Activated T-helper 17 cell treated with anti-CD3 and anti-CD28 coated beads, Interleukin-2, amount 50 U/mL, for 72 hours (primary cell): ENCODE measurements at regions not wholly inside any gene's neighbourhood (a gene's known extent, or its start where the extent isn't known, plus 50 kb on each side); places are given as distances from the start of the nearest gene placed in this dataset.

Source experiments
- ATAC-seq: fragments of 150-1000 bp; cut with Tn5 transposase; replicated peaks from 2 replicates; pipeline ENCODE4 v1.10.0; 2021; ENCODE audit warnings: mild to moderate bottlenecking, moderate library complexity
- H3K27ac Mint-ChIP-seq: one replicate; pipeline ENCODE4 v1.8.0; 2022; ENCODE audit warnings: mixed read lengths
- H3K27me3 Mint-ChIP-seq: one replicate; pipeline ENCODE4 v1.8.0; 2022; ENCODE audit warnings: mixed read lengths
- H3K36me3 Mint-ChIP-seq: one replicate; pipeline ENCODE4 v1.8.0; 2022; ENCODE audit warnings: low read depth, mild to moderate bottlenecking, mixed read lengths
- H3K4me1 Mint-ChIP-seq: one replicate; pipeline ENCODE4 v1.8.0; 2022; ENCODE audit warnings: mixed read lengths
- H3K4me3 Mint-ChIP-seq: one replicate; pipeline ENCODE4 v1.8.0; 2022; ENCODE audit warnings: mild to moderate bottlenecking, mixed read lengths
- H3K9me3 Mint-ChIP-seq: one replicate; pipeline ENCODE4 v1.8.0; 2022; ENCODE audit warnings: mixed read lengths

GRCh38 chr9:8088477-8088876 lies 288.9 kb upstream of the DMAC1 start:
- Mint-ChIP-seq H3K4me3 (no peak overlapping the region), H3K27ac (no peak overlapping the region), H3K36me3 (no peaks in the 10 kb centered on the region), H3K9me3 (peaks cover 4% of the 10 kb centered on the region), H3K4me1 (no peaks in the 10 kb centered on the region), H3K27me3 (peaks cover 6% of the 10 kb centered on the region)
- no peak for ATAC-seq

GRCh38 chr9:8085986-8086385 lies 286.4 kb upstream of the DMAC1 start:
- H3K4me3 Mint-ChIP-seq, result no peak overlapping the region
- H3K4me1 Mint-ChIP-seq, result no peaks in the 10 kb centered on the region
- H3K36me3 Mint-ChIP-seq, result no peaks in the 10 kb centered on the region
- peaks cover 6% of the 10 kb centered on the region for H3K27me3 Mint-ChIP-seq
- no peak for ATAC-seq
- H3K27ac Mint-ChIP-seq, result no peak overlapping the region
- peaks cover 8% of the 10 kb centered on the region for H3K9me3 Mint-ChIP-seq

DNA sequence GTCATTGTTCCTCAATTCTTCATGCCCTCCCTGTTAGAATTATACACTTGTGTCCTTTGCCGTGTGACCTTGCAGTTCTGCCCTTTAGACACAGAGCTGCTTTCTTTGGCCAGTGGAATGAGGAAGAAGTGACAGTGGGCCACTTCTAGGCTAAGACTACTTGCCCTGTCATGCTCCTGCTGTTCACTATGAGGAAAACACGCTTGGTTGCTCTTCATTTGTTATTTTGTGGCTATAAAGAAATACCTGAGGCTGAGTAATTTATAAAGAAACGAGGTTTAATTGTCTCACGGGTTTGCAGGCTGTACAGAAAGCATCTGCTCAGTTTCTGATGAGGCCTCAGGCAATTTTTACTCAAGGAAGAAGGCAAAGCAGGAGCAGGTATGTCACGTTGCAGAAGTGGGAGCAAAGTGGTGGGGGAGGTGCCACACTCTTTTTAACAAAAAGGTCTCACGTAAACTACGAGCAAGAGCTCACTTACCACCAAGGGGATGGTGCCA lies 279.1 kb upstream of the DMAC1 start:
- Mint-ChIP-seq H3K27me3 (peaks cover under 1% of the 10 kb centered on the region), H3K4me1 (no peaks in the 10 kb centered on the region), H3K9me3 (peaks cover 4% of the 10 kb centered on the region), H3K4me3 (no peak overlapping the region), H3K36me3 (no peaks in the 10 kb centered on the region), H3K27ac (no peak overlapping the region)
- ATAC-seq, result no peak

DNA sequence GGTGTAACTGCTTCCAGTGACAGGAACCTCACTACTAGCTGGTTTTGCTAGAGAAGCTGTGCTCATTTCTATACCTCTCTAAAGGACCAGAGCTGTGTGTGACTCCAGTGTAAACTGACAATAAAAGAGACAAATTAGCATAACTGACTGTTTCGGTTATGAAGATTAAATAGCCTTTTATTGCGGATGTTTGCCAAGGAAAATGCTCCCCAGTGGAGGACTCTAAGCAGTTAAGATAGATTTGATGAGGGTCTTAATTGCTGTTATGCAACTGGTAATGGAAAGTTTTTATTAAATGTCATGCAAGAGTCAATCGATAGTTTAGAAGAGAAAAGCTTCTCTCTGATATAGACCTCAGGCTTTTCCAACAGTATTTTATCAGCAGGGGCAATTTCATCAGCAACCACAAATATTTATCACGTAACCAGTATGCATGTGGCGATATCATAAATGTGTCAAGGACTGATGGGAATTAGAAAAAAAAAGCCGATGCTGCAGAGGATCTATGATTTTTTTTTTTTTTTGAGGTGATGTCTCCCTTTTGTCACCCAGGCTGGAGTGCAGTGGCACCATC lies 275.2 kb upstream of the DMAC1 start:
- H3K9me3 Mint-ChIP-seq, result no peaks in the 10 kb centered on the region
- no peaks in the 10 kb centered on the region for H3K4me1 Mint-ChIP-seq
- no peaks in the 10 kb centered on the region for H3K27me3 Mint-ChIP-seq
- H3K36me3 Mint-ChIP-seq, result no peaks in the 10 kb centered on the region
- H3K27ac Mint-ChIP-seq, result no peak overlapping the region
- H3K4me3 Mint-ChIP-seq, result no peak overlapping the region
- ATAC-seq, result no peak

- Mint-ChIP-seq H3K4me3 (no peak overlapping the region), H3K27ac (no peak overlapping the region), H3K4me1 (no peaks in the 10 kb centered on the region), H3K27me3 (no peaks in the 10 kb centered on the region), H3K9me3 (no peaks in the 10 kb centered on the region), H3K36me3 (no peaks in the 10 kb centered on the region)
- ATAC-seq, result no peak
Observed at GRCh38 chr9:8071445-8071798, 271.8 kb upstream of the DMAC1 start.

GRCh38 chr9:8070779-8071444 lies 271.3 kb upstream of the DMAC1 start:
- Mint-ChIP-seq H3K36me3 (no peaks in the 10 kb centered on the region), H3K27me3 (no peaks in the 10 kb centered on the region), H3K27ac (no peak overlapping the region), H3K4me1 (no peaks in the 10 kb centered on the region), H3K4me3 (no peak overlapping the region), H3K9me3 (no peaks in the 10 kb centered on the region)
- no peak for ATAC-seq

DNA sequence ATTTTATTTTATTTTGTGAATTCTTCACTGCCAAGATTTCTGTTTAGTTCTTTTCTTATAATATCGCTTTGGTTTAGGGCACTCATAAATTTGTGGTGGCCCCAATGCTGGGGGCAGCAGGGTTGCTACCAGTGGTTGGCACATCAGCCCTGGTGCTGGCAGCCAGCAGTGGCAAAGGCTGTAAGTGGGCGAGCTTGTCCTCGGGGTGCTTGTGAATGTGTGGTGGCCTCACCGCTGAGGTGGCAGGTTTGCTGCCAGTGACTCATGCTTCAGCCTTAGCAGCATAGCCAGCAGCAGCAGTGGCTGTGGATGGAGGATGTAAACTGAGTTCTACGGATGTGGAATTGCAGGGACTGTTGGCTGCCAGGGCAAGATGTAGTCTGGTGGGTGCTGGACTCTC lies 262.9 kb upstream of the DMAC1 start:
- no peaks in the 10 kb centered on the region for H3K27me3 Mint-ChIP-seq
- H3K36me3 Mint-ChIP-seq, result no peaks in the 10 kb centered on the region
- H3K27ac Mint-ChIP-seq, result no peak overlapping the region
- ATAC-seq, result no peak
- H3K4me3 Mint-ChIP-seq, result no peak overlapping the region
- H3K4me1 Mint-ChIP-seq, result peaks cover 3% of the 10 kb centered on the region
- peaks cover 6% of the 10 kb centered on the region for H3K9me3 Mint-ChIP-seq

DNA sequence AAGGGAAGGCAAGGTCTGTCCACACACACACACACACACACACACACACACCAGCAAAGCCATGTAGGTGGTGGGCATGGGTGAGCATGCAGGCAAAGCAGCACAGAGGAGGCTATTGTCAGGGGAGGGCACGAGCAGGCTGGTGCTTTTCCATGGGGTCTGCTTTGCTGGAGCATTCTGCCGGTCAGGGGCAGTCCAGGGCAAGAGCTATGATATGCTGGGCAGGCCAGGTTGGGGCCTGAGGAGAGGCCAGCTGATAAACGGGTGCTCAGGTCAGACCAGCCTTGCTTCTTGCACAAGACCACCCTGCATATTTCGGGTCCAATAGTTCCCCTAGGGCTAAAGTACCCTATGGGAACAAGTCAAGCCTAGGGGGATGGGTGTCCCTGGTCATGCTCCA lies 253.9 kb upstream of the DMAC1 start:
- Mint-ChIP-seq H3K27ac (no peak overlapping the region), H3K4me3 (no peak overlapping the region), H3K36me3 (no peaks in the 10 kb centered on the region), H3K9me3 (peaks cover 17% of the 10 kb centered on the region), H3K4me1 (no peaks in the 10 kb centered on the region), H3K27me3 (no peaks in the 10 kb centered on the region)
- no peak for ATAC-seq

DNA sequence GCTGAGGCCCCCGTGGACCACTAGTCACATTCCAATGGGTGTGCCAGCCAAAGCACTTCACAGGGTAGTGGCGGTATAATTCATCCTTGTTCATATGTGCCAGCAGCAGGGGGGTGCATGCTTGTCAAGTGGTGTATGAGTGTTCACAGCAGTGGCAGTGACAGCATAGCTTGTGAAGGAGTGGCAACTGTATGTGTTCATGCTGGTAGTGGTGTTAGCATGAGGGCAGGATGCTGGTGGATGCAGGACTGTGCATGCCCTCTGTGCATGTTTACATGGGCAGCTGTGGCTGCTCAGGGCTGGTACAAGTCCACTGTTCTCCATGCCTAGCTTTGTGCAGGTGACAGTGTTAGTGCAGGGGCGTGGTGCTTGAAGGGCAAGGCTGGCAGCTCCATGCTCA lies 253.4 kb upstream of the DMAC1 start:
- Mint-ChIP-seq H3K4me1 (no peaks in the 10 kb centered on the region), H3K36me3 (no peaks in the 10 kb centered on the region), H3K27me3 (no peaks in the 10 kb centered on the region), H3K4me3 (no peak overlapping the region), H3K27ac (no peak overlapping the region), H3K9me3 (peaks cover 17% of the 10 kb centered on the region)
- ATAC-seq, result no peak

- H3K27ac Mint-ChIP-seq, result no peak overlapping the region
- H3K4me3 Mint-ChIP-seq, result no peak overlapping the region
- H3K27me3 Mint-ChIP-seq, result no peaks in the 10 kb centered on the region
- H3K36me3 Mint-ChIP-seq, result no peaks in the 10 kb centered on the region
- no peaks in the 10 kb centered on the region for H3K4me1 Mint-ChIP-seq
- ATAC-seq, result no peak
- H3K9me3 Mint-ChIP-seq, result peaks cover 4% of the 10 kb centered on the region
Observed at GRCh38 chr9:8037745-8038144, 238.2 kb upstream of the DMAC1 start.

- no peaks in the 10 kb centered on the region for H3K36me3 Mint-ChIP-seq
- H3K27me3 Mint-ChIP-seq, result no peaks in the 10 kb centered on the region
- H3K27ac Mint-ChIP-seq, result no peak overlapping the region
- no peaks in the 10 kb centered on the region for H3K4me1 Mint-ChIP-seq
- no peak overlapping the region for H3K4me3 Mint-ChIP-seq
- peaks cover 4% of the 10 kb centered on the region for H3K9me3 Mint-ChIP-seq
- ATAC-seq, result no peak
Observed at GRCh38 chr9:8036914-8037524, 237.4 kb upstream of the DMAC1 start.

- Mint-ChIP-seq H3K27ac (no peak overlapping the region), H3K4me1 (no peaks in the 10 kb centered on the region), H3K27me3 (no peaks in the 10 kb centered on the region), H3K36me3 (no peaks in the 10 kb centered on the region), H3K9me3 (peaks cover 4% of the 10 kb centered on the region), H3K4me3 (no peak overlapping the region)
- no peak for ATAC-seq
Observed at GRCh38 chr9:8033794-8034193, 234.2 kb upstream of the DMAC1 start.

DNA sequence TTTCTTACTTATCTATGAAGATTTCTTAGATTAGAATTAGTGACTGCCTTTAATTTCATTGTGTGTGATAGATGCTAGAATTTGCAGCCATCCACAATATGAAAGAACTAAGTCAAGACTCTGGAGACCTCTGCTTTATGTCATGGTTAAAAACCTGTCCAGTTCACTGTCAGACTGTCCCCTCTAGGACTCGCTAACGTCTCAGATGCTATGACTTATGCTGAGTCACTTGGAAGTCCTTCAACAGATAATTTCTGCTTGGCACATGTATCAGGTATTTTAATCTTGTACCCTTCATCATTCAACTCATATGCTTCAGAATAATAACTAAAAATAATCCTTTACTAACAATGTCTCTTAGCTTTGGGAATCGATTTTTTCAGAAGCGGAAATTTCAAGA lies 230.5 kb upstream of the DMAC1 start:
- Mint-ChIP-seq H3K27ac (no peak overlapping the region), H3K4me1 (no peaks in the 10 kb centered on the region), H3K27me3 (no peaks in the 10 kb centered on the region), H3K4me3 (no peak overlapping the region), H3K9me3 (no peaks in the 10 kb centered on the region), H3K36me3 (no peaks in the 10 kb centered on the region)
- ATAC-seq, result no peak

DNA sequence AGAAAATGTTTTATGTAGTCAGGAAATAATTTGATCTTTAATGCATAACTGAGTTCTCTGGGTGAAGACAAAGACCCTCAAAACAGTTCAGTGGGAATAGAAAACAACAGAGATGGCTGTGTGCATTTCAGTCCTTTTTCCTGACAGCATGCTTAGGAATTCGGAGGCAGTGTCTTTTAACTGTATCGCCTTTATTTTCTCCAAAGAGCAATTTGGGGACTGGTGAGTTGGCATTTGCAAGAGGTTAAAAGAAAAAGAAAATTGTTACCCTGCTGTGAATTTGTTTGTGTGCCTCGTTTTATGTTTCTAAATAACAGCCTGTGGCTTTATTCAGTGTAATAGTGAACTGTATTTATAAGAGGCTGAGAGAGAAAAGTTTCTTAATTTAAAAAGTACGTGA lies 227.8 kb upstream of the DMAC1 start:
- Mint-ChIP-seq H3K4me3 (no peak overlapping the region), H3K9me3 (no peaks in the 10 kb centered on the region), H3K27ac (no peak overlapping the region), H3K4me1 (no peaks in the 10 kb centered on the region), H3K27me3 (no peaks in the 10 kb centered on the region), H3K36me3 (no peaks in the 10 kb centered on the region)
- ATAC-seq, result no peak

DNA sequence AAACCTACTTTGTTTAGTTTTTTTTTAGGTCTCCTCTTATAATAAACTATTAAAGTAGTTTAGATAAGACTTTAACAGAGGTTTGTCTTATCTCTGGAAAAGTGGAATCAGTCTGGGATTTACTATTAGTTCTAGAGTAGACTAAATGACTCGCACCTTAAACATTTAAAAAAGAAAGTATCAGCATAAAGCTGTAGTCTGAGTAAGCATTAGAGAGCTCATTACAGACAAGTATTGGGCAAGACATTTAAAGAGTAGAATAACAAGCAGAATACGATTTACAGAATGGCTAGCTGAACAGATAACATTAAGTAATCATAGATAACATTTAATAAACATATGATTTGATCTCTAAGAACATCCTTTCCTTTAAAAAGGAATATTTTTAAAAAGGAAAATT lies 226.0 kb upstream of the DMAC1 start:
- ATAC-seq, result no peak
- Mint-ChIP-seq H3K27ac (no peak overlapping the region), H3K27me3 (no peaks in the 10 kb centered on the region), H3K9me3 (no peaks in the 10 kb centered on the region), H3K4me1 (no peaks in the 10 kb centered on the region), H3K4me3 (no peak overlapping the region), H3K36me3 (no peaks in the 10 kb centered on the region)
